Nephron progenitor cell (in vitro differentiated cells): ENCODE measurements at regions not wholly inside any gene's neighbourhood (a gene's known extent, or its start where the extent isn't known, plus 50 kb on each side); places are given as distances from the start of the nearest gene placed in this dataset.

ENCODE experiments used
- DNase-seq: peaks from one replicate; pipeline ENCODE4 v3.0.0; 2021
- H3K27ac Mint-ChIP-seq: 2 replicates; pipeline ENCODE4 v1.8.0; 2021; ENCODE audit warnings: mild to moderate bottlenecking, moderate library complexity, mixed read lengths
- H3K27me3 Mint-ChIP-seq: 2 replicates; pipeline ENCODE4 v1.8.0; 2021; ENCODE audit warnings: mild to moderate bottlenecking, low read depth, mixed read lengths; ENCODE audit not compliant: poor library complexity
- H3K36me3 Mint-ChIP-seq: 2 replicates; pipeline ENCODE4 v1.8.0; 2021; ENCODE audit warnings: low read depth, mixed read lengths
- H3K4me1 Mint-ChIP-seq: 2 replicates; pipeline ENCODE4 v1.8.0; 2021; ENCODE audit warnings: mixed read lengths
- H3K4me3 Mint-ChIP-seq: 2 replicates; pipeline ENCODE4 v1.8.0; 2021; ENCODE audit warnings: mild to moderate bottlenecking, moderate library complexity, mixed read lengths
- H3K9me3 Mint-ChIP-seq: 2 replicates; pipeline ENCODE4 v1.8.0; 2021; ENCODE audit warnings: mild to moderate bottlenecking, moderate library complexity, mixed read lengths
- TF ChIP-seq, protein P1 (sequence below): fragments of 200-600 bp; sonication (generic); IDR thresholded peaks from 2 replicates; pipeline ENCODE4 v1.5.0; 2021; ENCODE audit warnings: antibody characterized with exemption

DNA sequence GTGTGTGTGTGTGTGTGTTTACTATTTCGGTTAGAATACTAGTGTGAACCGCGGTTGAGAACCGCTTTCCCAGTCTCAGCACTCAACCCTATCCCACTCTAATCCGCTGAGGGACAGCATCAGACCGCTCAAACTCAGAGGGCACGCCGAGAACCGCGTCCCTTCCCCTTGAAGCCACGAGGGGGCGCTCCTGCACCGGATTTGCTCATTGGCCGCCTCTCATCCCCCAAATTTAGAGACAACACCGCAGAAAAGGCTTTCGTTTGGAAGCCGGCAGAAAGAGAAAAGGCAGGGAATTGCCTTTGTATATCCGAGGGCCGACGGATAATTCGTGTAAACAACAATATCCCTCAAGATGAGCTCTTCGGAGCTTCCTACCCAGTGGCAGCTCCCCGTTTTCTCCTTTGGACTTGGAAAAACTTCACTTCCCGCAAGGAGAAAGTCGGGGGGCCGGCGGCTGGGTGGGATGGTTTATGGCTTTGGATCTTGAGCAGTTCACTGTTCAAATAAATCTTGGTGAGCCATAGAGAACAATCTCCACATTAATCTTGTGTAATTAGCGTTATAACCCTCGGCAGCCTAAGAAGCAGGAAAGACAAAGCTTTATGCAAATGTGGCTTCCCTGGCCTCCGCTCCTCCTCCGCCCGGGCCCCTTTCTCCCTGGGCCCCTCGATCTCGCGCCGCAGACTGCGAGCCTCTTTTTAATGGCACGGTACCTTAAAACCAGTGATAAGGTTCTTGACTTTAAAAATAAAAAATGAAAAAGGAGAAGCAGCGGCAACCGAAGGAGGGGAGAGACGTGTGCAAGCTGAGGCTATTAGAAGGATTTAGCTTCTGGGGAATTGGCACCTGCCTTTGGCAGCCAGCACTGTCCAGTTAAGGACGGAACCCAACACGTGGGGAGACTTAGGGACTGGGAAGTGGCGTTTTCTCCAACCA, 296.8 kb downstream of the PARP8 start:
- H3K27ac Mint-ChIP-seq, result no peak overlapping the region
- TF ChIP-seq, protein P1, sequence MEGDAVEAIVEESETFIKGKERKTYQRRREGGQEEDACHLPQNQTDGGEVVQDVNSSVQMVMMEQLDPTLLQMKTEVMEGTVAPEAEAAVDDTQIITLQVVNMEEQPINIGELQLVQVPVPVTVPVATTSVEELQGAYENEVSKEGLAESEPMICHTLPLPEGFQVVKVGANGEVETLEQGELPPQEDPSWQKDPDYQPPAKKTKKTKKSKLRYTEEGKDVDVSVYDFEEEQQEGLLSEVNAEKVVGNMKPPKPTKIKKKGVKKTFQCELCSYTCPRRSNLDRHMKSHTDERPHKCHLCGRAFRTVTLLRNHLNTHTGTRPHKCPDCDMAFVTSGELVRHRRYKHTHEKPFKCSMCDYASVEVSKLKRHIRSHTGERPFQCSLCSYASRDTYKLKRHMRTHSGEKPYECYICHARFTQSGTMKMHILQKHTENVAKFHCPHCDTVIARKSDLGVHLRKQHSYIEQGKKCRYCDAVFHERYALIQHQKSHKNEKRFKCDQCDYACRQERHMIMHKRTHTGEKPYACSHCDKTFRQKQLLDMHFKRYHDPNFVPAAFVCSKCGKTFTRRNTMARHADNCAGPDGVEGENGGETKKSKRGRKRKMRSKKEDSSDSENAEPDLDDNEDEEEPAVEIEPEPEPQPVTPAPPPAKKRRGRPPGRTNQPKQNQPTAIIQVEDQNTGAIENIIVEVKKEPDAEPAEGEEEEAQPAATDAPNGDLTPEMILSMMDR, result peak; percentile 80
- H3K4me1 Mint-ChIP-seq, result peaks cover 49% of the 10 kb centered on the region
- no peaks in the 10 kb centered on the region for H3K36me3 Mint-ChIP-seq
- H3K4me3 Mint-ChIP-seq, result peak overlapping the region; percentile 78
- DNase-seq, result peak; percentile 83
- H3K9me3 Mint-ChIP-seq, result no peaks in the 10 kb centered on the region
- peaks cover 70% of the 10 kb centered on the region for H3K27me3 Mint-ChIP-seq

DNA sequence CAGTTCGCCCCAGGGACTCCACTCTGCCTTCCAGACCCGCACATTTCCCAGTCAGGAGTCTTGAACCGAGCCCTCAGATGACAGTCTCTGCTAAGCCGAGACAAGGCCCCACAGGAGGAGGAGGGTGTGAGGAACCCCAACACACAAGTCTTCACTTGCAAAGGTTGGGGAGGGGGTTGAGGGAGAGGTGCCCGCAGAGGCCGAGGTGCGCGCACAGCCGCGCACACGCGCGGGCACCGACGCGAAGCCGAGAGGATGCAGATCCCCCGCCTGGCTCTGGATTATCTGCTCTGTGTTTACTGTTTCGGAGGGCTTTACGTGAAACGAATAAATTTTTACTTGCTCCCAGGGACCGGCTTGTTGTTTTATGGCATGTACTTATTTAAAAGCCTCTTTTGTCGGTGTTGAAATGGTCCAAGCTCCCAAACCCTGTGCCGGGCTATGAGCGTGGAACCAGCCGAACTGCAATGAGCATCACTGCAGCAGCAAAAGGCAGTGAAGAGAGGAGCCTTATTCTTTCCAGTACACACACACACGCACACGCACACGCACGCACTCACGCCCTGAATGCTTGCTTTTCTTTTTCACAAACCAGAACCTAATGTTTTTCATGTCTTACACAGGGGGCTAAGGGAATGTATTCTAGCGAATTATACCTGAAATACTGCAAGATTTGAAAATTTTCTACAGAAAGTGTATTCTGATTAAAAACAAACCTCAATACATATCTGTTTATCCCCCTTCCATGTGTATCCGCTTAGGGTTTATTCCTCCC, 297.7 kb downstream of the PARP8 start:
- H3K4me3 Mint-ChIP-seq, result peak overlapping the region; percentile 78
- no peak overlapping the region for H3K27ac Mint-ChIP-seq
- peaks cover 79% of the 10 kb centered on the region for H3K27me3 Mint-ChIP-seq
- DNase-seq, result peak; percentile 14
- TF ChIP-seq, protein P1, result no peak
- no peaks in the 10 kb centered on the region for H3K36me3 Mint-ChIP-seq
- peaks cover 53% of the 10 kb centered on the region for H3K4me1 Mint-ChIP-seq
- H3K9me3 Mint-ChIP-seq, result no peaks in the 10 kb centered on the region

DNA sequence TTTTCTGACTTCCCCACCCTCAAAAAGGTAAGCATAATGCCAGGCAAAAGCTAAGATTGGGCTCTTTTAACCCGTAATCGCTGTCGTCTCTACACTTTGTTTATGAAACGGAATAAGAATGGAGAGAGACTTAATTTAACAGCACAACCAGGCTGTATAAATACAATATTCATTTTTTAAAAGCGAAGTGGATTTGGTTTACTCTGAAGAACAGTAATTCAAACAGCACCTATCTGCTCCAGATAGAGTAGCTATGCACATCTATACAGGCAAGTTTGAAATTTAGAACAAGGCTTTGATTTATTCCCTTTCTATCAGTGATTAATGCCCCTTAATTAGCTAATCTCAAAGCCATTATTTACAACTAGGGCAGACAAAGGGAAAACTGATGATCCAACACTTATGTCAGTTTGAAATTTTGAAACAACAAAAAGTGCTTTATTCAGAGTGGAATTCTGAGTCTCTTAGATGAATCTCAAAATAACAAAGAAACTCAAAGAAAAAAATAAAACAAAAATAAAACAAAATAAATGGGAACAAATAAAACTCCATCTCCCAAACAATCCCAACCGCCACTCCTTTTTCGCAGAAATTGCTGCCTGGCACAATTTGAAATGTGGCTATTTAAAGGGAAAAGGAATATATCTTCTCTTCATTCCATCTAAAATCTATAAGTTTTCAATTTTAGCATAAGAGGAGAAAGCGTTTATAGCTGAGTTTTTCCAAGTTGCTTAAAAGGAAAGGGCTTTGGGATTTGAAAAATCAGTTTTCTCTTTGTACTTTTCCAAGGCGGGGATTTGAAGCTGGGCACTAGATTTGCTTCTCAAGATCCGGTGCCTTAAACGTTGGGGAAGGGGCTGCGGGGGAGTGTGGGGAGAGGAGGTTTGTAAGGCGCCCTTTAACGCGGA, 298.6 kb downstream of the PARP8 start:
- H3K4me1 Mint-ChIP-seq, result peaks cover 61% of the 10 kb centered on the region
- TF ChIP-seq, protein P1, result no peak
- H3K27ac Mint-ChIP-seq, result no peak overlapping the region
- no peaks in the 10 kb centered on the region for H3K36me3 Mint-ChIP-seq
- peak overlapping the region; percentile 78 for H3K4me3 Mint-ChIP-seq
- peaks cover 85% of the 10 kb centered on the region for H3K27me3 Mint-ChIP-seq
- H3K9me3 Mint-ChIP-seq, result no peaks in the 10 kb centered on the region
- DNase-seq, result no peak

DNA sequence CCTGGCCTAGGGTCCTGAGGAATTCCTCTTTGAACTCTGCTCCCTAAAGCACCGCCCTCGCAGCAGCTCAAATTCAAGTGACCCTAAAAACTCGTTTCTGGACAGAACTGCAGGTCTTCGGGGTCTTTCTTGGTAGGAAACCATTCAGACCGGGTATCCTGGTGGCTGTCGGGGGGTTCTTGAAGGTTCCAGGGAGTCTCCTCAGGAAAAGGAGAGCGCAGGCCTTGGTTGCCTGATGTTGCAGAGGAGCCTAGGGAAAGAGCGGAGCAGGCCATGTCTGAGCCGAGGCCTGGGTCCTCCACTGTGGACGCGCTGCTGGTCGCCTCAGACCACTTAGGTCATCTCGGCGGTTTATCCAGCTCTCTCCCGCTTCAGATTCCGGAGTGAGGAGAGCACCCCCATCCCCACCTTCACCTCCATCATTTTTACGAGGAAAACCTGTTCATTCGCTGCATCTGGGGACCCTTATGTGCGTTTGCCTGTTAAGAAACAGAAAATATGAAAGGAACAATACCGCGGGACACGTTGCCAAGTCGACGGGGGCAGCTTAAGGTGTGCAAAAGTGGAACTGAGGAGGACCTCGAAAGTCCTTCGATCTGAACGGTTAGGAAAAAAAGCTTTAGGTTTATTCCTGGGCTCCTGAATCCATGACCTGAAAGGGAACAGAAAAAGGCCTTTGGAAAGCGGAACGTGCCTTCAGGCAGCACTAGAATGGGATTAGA, 299.4 kb downstream of the PARP8 start:
- Mint-ChIP-seq H3K4me3 (peak overlapping the region; percentile 7), H3K27me3 (peaks cover 91% of the 10 kb centered on the region), H3K4me1 (peaks cover 64% of the 10 kb centered on the region), H3K27ac (no peak overlapping the region), H3K36me3 (no peaks in the 10 kb centered on the region), H3K9me3 (no peaks in the 10 kb centered on the region)
- peak; percentile 30 for DNase-seq
- TF ChIP-seq, protein P1, result no peak

DNA sequence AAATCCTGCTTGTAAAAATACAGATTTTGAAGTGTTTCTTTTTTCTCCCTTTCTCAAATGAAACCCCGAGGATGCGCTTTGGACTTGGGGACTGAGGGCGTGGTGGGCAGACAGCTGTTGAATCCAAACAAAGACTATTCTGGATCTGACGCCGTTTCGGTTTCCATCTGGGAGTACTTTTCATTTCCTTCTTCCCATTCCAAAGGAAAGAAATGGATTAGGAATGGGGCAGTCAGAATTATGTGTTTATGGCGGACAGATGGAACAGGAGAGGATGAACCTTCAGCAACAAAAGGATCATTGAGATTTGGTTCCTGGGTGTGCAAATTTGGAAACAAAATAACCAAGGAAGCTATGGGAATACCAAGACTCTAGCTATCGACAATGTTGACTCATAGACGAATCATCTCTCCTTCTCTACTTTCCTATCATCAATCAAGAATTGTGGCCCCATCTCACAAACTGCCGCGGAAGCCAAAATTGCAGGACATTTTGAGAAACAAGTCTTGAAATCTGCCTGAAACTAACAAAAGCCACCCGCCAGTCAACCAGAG, 300.6 kb downstream of the PARP8 start:
- H3K4me1 Mint-ChIP-seq, result peaks cover 64% of the 10 kb centered on the region
- no peaks in the 10 kb centered on the region for H3K9me3 Mint-ChIP-seq
- no peak for DNase-seq
- peaks cover 96% of the 10 kb centered on the region for H3K27me3 Mint-ChIP-seq
- H3K36me3 Mint-ChIP-seq, result no peaks in the 10 kb centered on the region
- no peak overlapping the region for H3K27ac Mint-ChIP-seq
- TF ChIP-seq, protein P1, result no peak
- H3K4me3 Mint-ChIP-seq, result peak overlapping the region; percentile 59
